Inflammatory macrophage (primary cell): ENCODE measurements at regions not wholly inside any gene's neighbourhood (a gene's known extent, or its start where the extent isn't known, plus 50 kb on each side); places are given as distances from the start of the nearest gene placed in this dataset.

Source experiments
- DNase-seq, 2 donors: peaks; one replicate each; pipeline ENCODE4 v3.0.0-alpha.2; 2020 to 2022

DNA sequence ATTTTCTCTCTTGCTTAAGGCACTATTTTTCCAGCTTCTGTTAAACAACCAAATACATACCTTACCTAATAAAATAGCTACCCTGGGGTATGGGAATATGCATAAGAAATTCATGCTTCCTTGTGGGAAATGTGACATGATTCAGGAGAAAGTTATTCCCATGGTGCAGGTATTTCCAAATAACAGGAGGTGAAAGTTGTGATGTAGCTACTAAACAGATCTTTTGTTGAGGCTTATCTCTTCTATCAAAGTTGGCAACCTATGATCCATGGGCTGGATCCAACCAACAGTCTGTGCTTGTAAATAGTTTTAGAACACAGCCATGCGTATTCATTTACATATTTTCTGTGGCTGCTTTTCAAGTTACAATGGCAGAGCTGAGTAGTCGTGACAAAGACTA lies 177.8 kb upstream of the NBEA start:
- DNase-seq: no peak

DNA sequence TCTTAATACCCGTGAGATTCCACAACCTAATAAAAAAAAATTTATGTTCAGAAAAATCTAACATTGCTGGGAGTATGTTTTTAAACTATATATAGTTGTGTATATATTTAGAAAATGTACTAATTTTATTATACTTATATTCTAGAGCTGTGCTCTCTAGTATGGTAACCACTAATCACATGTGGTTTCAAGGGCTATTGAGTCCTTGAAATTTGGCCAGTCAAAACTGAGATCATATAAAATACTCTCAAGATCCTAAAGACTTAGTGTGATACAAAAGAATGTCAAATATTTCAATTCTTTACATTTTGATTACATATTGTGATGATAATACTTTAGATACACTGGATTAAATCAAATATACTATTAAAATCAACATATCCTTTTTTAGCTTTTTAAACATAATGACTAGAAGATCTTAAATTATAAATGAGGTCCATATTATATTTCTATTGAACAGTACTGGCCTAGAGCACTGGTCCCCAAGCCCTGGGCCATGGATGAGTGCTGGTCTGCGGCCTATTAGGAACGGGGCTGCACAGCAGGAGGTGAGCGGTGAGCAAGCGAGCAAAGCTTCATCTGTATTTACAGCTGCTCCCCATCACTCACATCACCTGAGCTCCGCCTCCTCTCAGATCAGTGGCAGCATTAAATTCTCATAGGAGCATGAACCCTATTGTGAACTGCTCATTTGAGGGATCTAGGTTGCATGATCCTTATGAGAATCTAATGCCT lies 176.5 kb upstream of the NBEA start:
- no peak for DNase-seq

DNA sequence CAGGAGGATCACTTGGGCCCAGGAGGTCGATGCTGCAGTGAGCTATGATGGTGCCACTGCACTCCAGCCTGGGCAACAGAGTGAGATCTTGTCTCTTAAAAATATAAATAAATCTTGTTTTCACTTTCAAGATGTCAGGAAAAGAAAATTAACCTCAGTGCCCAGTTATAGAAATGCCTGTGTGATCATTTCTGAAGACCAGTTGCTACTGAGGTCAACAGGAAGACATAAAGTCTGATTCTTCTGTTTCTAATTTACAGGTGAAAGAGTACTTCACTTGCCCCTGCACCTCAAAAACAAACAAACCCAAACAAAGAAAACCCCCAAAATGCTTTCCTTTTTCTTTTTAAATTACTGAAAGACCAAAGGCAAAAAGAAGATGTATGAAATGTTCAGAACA lies 174.3 kb upstream of the NBEA start:
- no peak for DNase-seq

DNA sequence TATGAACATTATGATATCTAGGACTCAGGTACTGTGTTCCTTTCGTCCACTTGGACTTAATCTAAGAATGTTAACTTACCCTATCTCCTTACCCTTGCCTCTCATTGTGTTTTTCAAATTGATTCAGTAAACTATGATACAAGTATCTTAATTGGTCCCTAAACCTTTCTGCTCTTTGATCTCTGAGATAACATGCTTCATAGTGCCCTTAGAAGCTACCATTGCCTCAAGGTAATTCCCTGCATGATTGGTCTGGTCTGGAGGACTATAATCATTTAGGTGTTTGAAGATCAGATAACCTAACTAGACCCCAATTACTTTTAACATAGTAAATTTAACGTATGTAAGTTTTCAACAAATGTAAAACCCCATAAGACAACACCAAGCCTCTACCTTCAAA lies 169.9 kb upstream of the NBEA start:
- DNase-seq: no peak

DNA sequence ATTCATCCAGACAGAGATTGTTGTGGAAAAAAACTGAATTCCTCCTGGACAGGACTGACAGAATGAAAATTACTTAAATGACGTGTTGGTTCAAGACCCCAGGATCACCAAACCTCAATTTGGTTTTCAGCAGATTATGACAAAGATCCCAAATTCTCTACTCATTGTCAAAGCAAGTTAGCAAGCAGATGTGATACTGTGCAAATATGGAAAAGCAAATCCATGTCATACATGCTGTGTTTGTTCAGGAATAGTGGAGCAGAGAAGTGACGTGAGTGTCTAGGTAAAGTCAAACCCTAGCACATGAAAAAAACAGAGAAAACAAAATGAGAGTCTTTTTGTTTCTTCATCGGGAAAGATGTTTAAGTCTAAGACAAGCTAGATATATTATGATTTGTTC lies 169.2 kb upstream of the NBEA start:
- no peak for DNase-seq

DNA sequence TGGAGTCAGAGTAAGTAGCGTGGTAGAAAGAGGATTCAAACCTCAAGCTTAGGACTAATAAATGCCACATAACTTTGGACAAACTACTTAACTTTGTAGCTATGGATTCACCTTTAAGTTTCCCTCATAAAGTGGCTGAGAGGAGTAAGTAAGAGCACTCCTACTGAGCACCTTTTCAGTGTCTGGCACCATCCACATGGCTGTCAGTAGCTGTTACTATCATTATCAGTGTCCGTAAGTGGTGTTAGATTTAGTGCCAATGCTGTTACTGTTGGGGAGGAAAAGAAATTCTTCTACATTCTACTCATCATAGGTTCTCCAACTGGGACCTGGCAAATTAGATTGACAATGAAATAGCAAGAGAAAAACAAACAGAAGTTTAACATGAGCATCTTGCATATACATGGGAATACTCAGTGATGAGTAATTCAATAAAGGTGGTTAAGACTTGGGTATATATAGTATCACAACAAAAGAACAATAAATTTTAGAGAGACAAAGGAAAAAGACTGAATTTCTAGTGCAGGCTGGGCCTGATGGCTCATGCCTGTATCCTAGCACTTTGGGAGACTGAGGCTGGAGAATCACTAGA lies 165.6 kb upstream of the NBEA start:
- no peak for DNase-seq

DNA sequence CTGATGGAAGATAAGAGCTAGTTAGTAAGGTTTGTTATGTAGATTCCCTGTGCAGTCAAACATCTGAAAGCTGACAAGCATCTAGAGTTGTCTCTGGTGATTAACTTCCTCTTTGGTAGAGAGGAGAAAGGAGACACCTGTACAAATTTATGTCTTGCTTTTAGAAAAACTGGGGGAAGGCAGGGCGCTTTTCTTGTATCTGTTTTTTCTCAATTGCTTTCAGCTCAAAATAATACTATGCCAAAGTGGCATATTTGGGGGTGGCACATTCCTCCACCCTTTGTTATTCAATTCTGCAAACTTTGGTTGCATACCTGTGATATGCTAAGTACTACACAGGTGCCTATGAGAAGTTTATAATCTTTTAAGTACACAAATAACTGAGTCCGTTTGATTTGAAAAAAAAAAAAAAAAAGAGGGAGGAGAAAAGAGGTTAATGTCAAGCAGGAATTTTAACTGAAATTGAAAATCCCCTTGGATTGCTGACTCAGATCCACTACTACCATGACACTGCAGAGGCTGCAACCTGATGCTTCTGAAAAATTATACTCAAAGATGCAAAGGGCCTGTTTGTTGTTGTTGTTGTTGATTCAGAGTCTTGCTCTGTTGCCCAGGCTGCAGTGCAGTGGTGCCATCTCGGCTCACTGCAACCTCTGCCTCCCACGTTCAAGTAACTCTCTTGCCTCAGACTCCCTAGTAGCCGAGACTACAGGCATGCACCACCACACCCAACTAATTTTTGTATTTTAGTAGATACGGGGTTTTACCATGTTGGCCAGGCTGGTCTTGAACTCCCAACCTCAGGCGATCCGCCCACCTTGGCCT lies 164.8 kb upstream of the NBEA start:
- no peak for DNase-seq

DNA sequence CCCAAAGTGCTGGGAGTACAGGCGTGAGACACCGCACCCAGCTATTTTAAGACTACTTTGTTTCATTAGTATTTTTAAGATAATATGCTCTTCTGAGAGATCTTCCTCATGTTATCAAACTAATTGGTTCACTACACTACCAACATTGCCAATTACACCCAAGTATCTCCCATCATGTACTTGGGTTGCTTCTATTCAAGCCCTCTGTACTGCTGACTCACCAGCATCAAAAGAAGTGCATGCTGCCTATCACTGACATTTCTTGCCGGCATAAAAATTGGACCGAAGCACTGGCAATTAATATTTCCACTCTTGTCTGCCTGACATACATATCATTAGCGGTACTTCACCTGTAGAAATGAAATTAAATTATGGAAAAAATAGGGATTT lies 164.2 kb upstream of the NBEA start:
- no peak for DNase-seq

DNA sequence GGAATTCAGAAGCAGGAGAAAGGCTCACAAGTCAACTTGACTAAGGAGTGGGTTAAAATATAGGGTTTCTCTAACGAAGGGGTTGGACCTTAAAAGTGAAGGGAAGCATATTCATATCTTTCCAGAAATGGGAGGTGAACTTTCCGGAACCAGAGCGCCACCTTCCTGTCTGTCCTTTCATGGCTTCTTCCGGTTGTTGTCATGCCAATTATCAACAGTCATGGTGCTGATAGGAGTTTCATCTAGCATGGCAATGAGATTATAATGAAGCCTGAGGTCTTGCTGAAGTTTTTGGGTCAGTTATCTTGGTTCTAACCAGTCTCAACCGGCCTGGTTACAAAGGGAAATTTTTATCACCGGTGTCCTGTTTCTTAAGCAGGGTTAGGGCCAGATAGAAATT lies 162.9 kb upstream of the NBEA start:
- DNase-seq: no peak

DNA sequence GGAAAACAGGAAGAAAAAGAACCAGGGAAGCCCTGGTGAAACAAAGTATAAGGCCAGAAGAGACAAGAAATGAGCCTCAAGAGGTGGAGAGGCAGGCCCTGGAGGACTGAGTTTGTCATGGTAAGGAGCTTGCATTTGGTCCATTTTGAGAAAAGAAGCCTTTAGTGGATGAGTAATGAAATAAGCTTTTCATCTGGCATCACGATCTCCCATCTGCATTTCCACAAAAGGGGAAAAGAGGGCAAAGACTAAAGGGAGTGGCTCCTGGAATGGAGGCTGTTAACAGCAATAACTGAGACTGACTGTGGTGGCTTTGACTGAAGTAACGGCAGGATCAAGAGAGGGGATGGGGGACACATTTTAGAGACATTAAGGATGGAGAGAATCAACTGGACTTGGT lies 148.8 kb upstream of the NBEA start:
- DNase-seq: no peak

DNA sequence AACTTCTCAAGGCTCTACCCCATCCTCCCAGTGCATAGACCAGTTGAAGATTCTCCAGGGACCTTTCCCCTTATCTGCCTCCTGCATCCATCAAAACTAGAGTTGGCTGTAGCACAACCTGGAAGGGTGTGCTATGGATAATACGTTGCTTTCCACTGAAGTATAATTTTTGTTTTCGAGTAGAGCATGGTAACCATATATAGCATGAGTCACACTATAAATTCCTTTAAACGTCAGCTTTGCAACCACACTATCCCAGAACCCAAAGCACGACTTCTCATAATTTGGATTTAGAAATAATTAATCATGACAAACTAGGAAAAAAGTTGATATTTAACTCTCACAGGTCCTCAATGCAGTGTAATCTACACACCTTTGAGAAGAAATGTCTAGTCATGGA lies 138.3 kb upstream of the NBEA start:
- no peak for DNase-seq

DNA sequence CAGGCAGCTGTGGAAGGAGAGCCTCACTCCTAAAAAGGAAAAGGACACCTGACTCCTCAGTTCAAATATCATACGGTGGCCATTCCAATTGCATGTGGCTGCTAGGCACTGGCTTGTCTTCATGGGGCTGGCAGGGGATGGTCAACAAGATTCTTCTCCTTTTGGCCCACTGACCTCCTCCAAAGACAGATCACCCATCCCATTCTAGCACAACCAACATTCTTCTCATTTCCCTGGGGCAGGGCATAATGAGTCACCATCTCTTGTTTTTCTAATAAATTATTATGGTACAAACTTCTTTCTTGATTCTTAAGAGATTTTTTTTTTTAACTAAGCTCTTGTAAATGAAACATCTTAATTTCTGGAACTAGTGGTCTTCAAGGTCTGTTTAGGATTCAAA lies 136.7 kb upstream of the NBEA start:
- no peak for DNase-seq

DNA sequence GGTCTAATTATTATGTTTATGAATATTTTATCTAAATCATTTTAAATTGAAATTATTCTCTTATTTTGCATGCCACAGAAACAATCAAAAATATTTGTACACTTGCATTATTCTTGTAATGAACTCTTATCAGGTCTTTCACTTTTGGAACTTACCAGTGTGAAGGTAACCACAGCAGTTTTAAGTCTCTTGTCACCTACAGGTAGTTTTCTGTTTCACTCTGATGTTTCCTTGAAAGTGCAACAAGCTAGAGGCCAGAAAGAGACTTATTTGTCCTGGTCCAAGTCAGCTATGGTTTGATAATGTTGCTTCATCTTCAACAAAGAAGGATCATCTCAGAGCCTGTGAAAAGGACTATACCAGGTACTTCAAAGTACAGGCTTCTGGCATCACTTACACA lies 133.4 kb upstream of the NBEA start:
- no peak for DNase-seq

DNA sequence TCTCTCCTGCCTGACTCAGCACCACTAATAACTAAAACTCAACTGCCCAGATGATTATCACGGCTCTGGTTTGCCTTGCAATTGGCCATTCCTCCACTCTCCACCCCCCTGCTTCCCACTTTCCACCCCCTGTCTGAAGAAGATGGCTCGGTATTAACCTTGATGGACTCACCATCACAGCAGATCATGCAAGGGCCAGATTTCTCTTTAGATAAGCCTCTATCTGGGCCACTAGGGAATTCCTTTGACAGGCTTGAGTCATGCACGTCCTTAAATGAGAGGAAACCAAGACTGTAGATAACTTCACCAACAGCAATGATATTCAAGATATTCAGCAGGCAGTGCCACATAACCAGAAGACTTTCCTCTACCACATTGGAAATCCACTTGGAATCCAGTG lies 131.1 kb upstream of the NBEA start:
- no peak for DNase-seq

DNA sequence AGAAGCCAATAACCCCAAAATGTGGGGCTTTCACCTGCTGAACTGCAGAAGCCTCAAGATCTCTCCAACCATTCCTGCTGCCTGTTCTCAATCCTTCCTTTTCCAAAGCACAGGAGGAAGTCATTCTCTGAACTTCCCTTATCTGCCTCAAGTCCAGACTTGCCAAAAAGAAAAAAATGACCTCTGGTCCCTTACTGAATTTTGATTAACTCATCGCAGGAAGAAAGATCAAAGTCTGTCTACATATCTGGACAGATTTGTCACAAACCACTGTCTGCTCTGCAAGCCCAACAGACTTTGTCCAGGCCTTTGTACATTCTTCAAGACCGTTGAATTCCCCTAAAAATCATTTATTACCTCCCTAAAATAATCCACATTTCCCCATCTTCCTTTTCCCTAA lies 126.5 kb upstream of the NBEA start:
- DNase-seq: no peak

DNA sequence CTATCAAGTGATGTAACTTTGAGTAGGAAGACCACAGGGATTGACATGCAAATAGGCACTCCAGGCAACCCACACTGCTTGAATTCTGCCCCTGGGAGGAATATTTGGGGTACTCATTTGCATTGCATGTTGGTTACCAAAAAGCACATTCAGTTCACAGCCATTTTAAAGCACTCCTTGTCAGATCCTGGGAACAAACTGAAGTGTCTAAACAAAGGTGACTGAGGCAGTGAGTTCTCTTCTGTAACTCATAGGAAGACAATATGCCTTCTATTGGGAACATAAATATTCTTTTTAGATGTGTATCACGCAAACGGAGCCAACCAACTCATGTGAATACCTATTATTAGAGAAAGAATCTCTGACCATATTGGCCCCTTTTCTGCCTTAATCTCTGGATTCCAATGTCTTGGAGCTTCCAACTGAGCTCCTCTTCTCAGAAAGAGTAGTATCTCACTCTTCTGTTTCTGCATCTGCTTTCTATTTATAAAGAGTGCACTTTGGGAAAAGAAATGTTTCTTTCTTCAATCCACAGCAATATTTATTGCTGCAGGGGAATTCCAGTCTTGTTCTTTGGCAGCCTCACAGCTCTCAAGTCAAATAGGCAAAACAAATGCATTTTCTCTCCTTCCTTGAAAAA lies 125.7 kb upstream of the NBEA start:
- no peak for DNase-seq

DNA sequence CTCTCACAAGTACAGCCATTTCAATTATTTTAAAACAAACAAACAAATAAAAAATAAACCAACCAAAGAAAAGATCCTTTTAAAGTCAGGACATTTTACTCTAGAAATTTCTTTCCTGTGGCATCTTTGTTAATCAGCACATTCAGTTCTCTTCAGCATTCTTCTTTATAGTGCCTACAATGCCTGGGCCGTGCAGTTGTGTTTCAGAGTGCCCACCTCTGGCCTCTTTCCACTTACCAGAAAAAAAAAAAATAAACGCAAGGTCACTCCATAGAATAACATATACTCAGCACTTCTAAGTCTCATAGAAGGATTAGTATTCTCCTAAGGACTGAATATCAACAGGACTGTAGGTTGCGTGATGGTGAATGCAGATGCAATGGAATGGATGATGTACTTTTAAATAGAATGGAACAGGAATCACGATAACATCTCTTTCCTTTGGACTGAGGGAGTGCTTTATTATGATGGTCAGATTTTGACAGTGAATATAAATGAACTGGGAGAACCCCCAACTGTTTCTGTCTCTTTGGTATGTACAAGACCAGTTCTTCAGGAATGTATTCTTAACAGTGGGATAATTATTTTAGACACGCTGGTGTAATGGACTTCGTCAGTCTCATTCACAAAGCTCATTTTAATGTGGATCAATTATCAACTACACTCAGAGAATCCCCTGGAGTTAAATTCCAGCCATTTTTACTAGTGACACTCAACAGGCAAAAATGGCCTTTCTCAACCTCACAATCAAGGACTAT lies 125.0 kb upstream of the NBEA start:
- DNase-seq: no peak

DNA sequence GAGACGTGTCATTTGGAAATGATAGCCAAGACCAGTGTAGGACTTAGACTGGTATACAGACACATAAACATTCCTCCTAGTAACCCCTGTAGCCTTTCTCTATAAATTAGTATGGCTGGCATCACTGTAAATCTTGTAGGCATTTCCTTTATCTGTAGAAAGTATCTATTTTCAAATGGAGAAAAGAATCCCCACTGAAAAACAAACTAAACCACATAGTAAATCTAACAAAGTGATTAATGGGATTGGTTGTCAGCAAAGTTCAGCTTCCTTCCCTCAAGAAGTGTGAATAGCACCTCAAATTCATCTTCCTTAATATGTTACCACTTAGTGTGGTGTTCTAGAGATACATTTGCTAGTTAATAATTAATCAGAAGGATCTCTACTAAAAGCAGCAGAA lies 119.4 kb upstream of the NBEA start:
- DNase-seq: no peak

DNA sequence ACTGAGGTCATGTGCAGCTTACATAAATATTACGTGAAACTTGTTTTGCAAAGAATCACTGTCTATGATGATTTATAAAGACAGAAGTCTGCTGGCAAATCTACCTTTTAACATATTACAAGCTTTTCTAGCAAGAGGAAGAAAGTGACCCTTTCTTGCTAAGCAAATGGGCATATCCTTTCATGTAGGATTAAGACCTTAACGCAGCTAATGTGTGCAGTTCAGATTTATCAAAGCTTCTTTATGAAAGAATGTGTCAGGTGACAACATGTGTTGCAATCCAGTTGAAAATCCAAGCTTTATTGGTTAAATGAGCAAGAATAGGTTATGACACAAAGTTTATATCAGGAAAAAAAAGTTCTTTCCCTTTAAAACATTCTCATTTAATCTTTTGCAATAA lies 115.6 kb upstream of the NBEA start:
- no peak for DNase-seq

DNA sequence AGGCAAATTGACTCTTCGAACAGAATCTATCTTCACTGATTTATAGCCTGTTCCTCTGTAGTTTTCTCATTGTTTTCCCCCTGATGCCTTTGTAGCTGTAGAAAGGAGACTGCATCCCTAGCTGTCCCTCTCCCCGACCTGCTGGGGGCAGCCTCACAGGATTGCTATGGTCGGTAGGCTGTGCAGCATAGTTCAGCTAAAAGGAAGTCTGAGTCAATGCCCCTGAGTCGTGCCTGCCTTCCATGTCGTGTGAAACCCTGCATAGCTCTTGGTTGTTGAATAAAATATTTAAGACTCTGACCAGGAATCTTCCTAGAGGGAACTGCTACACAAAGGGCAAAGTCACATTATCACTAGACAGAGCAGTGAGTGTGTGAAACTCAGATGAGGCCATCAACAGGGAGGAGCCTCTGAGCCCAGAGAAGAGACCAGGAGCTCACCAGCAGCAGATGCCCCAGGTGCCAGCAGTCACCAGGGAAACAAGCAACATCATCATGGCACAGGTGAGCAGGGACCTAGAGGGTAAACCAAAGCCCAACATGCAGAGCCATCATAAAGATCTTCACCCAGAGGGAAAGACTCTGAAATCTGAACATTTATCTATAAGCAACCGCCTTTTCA lies 108.4 kb upstream of the NBEA start:
- DNase-seq: no peak

DNA sequence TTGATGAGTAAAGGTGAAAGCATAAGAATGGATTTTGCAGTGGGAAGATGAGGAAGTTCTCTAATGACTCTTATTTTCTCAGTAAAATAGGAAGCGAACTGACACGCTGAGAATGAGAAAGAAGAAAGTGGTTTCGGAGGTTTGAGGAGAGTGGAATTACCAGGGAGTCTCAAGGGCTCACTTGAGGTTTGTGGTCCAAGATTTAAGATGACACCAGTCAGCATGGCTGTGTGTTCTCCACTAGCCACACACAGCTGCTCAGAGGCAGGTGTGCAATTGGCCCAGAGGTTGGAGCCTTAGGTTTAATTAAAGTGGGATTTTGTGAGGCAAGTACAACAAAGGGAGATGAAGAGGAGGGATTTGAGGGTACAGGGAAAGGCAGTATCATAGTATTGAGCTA lies 99.6 kb upstream of the NBEA start:
- no peak for DNase-seq

DNA sequence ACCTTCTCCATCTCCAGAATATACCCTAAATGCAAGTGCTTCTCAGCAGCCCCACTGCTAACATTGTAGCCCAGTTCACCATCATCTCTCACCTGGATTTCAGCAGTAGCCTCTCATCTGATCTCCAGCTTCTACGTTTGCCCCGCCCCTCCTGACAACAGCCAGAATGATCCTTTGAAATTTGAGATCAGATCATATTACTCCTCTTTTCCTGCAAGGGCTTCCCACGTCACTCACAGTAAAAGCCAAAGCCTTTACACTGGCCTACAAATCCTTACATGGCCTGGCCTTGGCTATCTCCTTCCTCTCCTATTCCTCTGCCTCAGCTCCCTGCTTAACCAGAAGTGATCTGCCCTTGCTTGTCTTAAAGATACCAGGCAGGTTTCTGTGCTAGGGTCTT lies 94.3 kb upstream of the NBEA start:
- no peak for DNase-seq
